ENCODE measurements at regions not wholly inside any gene's neighbourhood (a gene's known extent, or its start where the extent isn't known, plus 50 kb on each side); places are given as distances from the start of the nearest gene placed in this dataset.

- Histone ChIP-seq H3T11ph (ENCODE audit: low read length) (no peak overlapping the region), H3K23me2 (ENCODE audit: insufficient read length, low read depth, low read length, poor library complexity, severe bottlenecking) (no peaks in the 10 kb centered on the region), H3K79me1 (ENCODE audit: insufficient read depth, low read depth, low read length, poor library complexity, severe bottlenecking) (no peaks in the 10 kb centered on the region), H3K4me1 (ENCODE audit: insufficient read depth, low read length) (no peaks in the 10 kb centered on the region), H3K18ac (ENCODE audit: insufficient read length, low read depth, low read length) (no peak overlapping the region), H3K9ac (ENCODE audit: extremely low read depth, insufficient read length, low read length) (no peak overlapping the region), H2AK5ac (ENCODE audit: insufficient read length, low read length) (no peak overlapping the region), H2BK20ac (ENCODE audit: low read depth, low read length, poor library complexity, severe bottlenecking) (no peak overlapping the region), H2BK5ac (ENCODE audit: insufficient read length, low read length) (no peak overlapping the region), H3K14ac (ENCODE audit: insufficient read depth, low read length) (no peak overlapping the region), H3K27me3 (ENCODE audit: insufficient read depth, low read length) (no peaks in the 10 kb centered on the region), H3K4ac (ENCODE audit: low read depth, low read length) (no peak overlapping the region), H3K79me2 (ENCODE audit: insufficient read depth, low read length) (no peaks in the 10 kb centered on the region), H4K5ac (ENCODE audit: insufficient read length, low read depth, low read length) (no peak overlapping the region), H2AFZ (ENCODE audit: low read length) (no peak overlapping the region), H2BK15ac (ENCODE audit: low read depth, low read length) (no peak overlapping the region), H4K20me1 (ENCODE audit: control insufficient read depth, insufficient read depth, insufficient read length) (no peaks in the 10 kb centered on the region), H4K91ac (ENCODE audit: insufficient read length, low read depth, low read length) (no peak overlapping the region), H2BK120ac (ENCODE audit: low read depth, low read length, poor library complexity, severe bottlenecking) (no peak overlapping the region), H3K27ac (ENCODE audit: insufficient read length, low read depth, low read length) (no peak overlapping the region), H3K9me3 (ENCODE audit: control insufficient read depth, low read depth, low read length) (no peaks in the 10 kb centered on the region), H3K56ac (ENCODE audit: insufficient read length, low read depth, low read length) (no peak overlapping the region), H4K8ac (replicated peaks; ENCODE audit: insufficient read length, low read depth, low read length) (no peak overlapping the region), H3K4me2 (ENCODE audit: insufficient read depth, insufficient read length, low read length) (no peak overlapping the region), H2BK12ac (ENCODE audit: insufficient read length, low read depth, low read length) (no peak overlapping the region), H3K23ac (ENCODE audit: insufficient read length, low read depth, low read length) (no peak overlapping the region)
- Mint-ChIP-seq H3K9me3 (no peaks in the 10 kb centered on the region), H3K4me3 (no peak overlapping the region), H3K4me1 (peaks cover 0 to 8% of the 10 kb centered on the region in 2 experiments; a peak in 1 of 4 replicates), H3K27me3 (ENCODE audit: low read depth) (no peaks in the 10 kb centered on the region; the same call in 1 of the 2 replicates), H3K27ac (no peak overlapping the region), H3K36me3 (ENCODE audit: insufficient read depth in 1 of 3, low read depth in 3 of 3) (no peaks in the 10 kb centered on the region)
- TF ChIP-seq CTCF (conservative IDR thresholded peaks at IDR 0.05): no peak
- DNase-seq: no peak
These were observed 250.9 kb downstream of the PHF14 start for GRCh38 chr7:11224535-11224934.
